ENCODE measurements at regions not wholly inside any gene's neighbourhood (a gene's known extent, or its start where the extent isn't known, plus 50 kb on each side); places are given as distances from the start of the nearest gene placed in this dataset.

DNA sequence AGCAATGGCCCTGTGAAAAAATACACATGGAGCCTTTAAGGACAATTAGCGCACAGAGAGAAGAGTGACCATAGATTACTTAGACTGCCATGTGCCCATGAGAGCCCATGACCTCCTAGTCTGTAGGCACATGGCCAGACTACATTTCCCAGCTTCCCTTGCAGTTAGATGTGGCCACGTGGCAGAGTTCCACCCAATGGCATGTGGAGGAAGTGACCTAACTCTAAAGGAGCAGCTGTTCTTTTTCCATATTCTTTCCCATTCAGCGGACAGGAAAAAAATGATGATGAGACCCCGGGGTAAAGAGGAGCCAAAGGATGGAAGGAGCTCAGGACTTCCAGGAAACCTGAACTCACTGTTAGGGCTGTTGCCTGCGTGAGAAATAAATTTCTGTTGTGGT, 116.6 kb downstream of the CBLN4 start:
- TF ChIP-seq YY1 (IDR thresholded peaks at IDR 0.05; ENCODE audit: insufficient read depth, insufficient read length) (no peak), ZNF274 (IDR thresholded peaks at IDR 0.05; ENCODE audit: low read depth, low read length) (no peak), SUZ12 (IDR thresholded peaks at IDR 0.05; ENCODE audit: extremely low read depth, insufficient read depth, insufficient read length) (no peak)
